ENCODE measurements at regions not wholly inside any gene's neighbourhood (a gene's known extent, or its start where the extent isn't known, plus 50 kb on each side); places are given as distances from the start of the nearest gene placed in this dataset.
"Not testable (repeated sequence)": the region's sequence is repeated elsewhere in the genome, so short reads cannot be mapped to it uniquely, and the experiment has no call there.

- DNase-seq (ENCODE audit: extremely low read depth in 1 of 2, low read depth in 1 of 2) = no peak
These were observed 263.5 kb upstream of the HDAC4 start for GRCh38 chr2:239664216-239664810.

- no peak for DNase-seq (ENCODE audit: extremely low read depth in 1 of 2, low read depth in 1 of 2)
These were observed 262.6 kb upstream of the HDAC4 start for GRCh38 chr2:239663364-239663924.

- no peak for DNase-seq (ENCODE audit: extremely low read depth in 1 of 2, low read depth in 1 of 2)
These were observed 261.7 kb upstream of the HDAC4 start for GRCh38 chr2:239662413-239663120.

- no peak for DNase-seq (ENCODE audit: extremely low read depth in 1 of 2, low read depth in 1 of 2)
These were observed 260.8 kb upstream of the HDAC4 start for GRCh38 chr2:239661334-239662312.

- no peak for DNase-seq (ENCODE audit: extremely low read depth in 1 of 2, low read depth in 1 of 2)
These were observed 259.8 kb upstream of the HDAC4 start for GRCh38 chr2:239660390-239661230.

GRCh38 chr2:239657992-239658391 lies 257.2 kb upstream of the HDAC4 start:
- no peak for DNase-seq (ENCODE audit: extremely low read depth in 1 of 2, low read depth in 1 of 2)

- no peak for DNase-seq (ENCODE audit: extremely low read depth in 1 of 2, low read depth in 1 of 2)
These were observed 256.4 kb upstream of the HDAC4 start for GRCh38 chr2:239657236-239657635.

GRCh38 chr2:239654266-239654665 lies 253.4 kb upstream of the HDAC4 start:
- no peak for DNase-seq (ENCODE audit: extremely low read depth in 1 of 2, low read depth in 1 of 2)

GRCh38 chr2:239651859-239652258 lies 251.0 kb upstream of the HDAC4 start:
- no peak for DNase-seq (ENCODE audit: extremely low read depth in 1 of 2, low read depth in 1 of 2)

GRCh38 chr2:239650674-239651073 lies 249.9 kb upstream of the HDAC4 start:
- DNase-seq (ENCODE audit: extremely low read depth in 1 of 2, low read depth in 1 of 2) = no peak

GRCh38 chr2:239649309-239649708 lies 248.5 kb upstream of the HDAC4 start:
- DNase-seq (ENCODE audit: extremely low read depth in 1 of 2, low read depth in 1 of 2) = no peak

GRCh38 chr2:239648607-239649006 lies 247.8 kb upstream of the HDAC4 start:
- no peak for DNase-seq (ENCODE audit: extremely low read depth in 1 of 2, low read depth in 1 of 2)

GRCh38 chr2:239647052-239647819 lies 246.4 kb upstream of the HDAC4 start:
- no peak for DNase-seq (ENCODE audit: extremely low read depth in 1 of 2, low read depth in 1 of 2)

- DNase-seq (ENCODE audit: extremely low read depth in 1 of 2, low read depth in 1 of 2) = no peak
These were observed 245.4 kb upstream of the HDAC4 start for GRCh38 chr2:239646184-239646583.

- not testable (repeated sequence) for DNase-seq (ENCODE audit: extremely low read depth in 1 of 2, low read depth in 1 of 2)
These were observed 243.8 kb upstream of the HDAC4 start for GRCh38 chr2:239644594-239644993.

GRCh38 chr2:239644011-239644410 lies 243.2 kb upstream of the HDAC4 start:
- DNase-seq (ENCODE audit: extremely low read depth in 1 of 2, low read depth in 1 of 2) = no peak

GRCh38 chr2:239642406-239643004 lies 241.7 kb upstream of the HDAC4 start:
- DNase-seq (ENCODE audit: extremely low read depth in 1 of 2, low read depth in 1 of 2) = no peak

- DNase-seq (ENCODE audit: extremely low read depth in 1 of 2, low read depth in 1 of 2) = not testable (repeated sequence)
These were observed 241.1 kb upstream of the HDAC4 start for GRCh38 chr2:239641904-239642303.

All from activated CD8-positive, alpha-beta memory T cell treated with anti-CD3 and anti-CD28 coated beads for 1 hour (primary cell).